ENCODE measurements at regions not wholly inside any gene's neighbourhood (a gene's known extent, or its start where the extent isn't known, plus 50 kb on each side); places are given as distances from the start of the nearest gene placed in this dataset.

- TF ChIP-seq CTCF (IDR thresholded peaks at IDR 0.05) (no peak), POLR2A (IDR thresholded peaks at IDR 0.05) (no peak)
Observed at GRCh38 chr20:12762725-12763124, 246.0 kb upstream of the SPTLC3 start.
